Ishikawa (cell line): ENCODE measurements at regions not wholly inside any gene's neighbourhood (a gene's known extent, or its start where the extent isn't known, plus 50 kb on each side); places are given as distances from the start of the nearest gene placed in this dataset.

ENCODE experiments used
- CREB1 ChIP-seq: IDR thresholded peaks from 2 replicates; pipeline ENCODE4 v1.6.1; 2012; ENCODE audit warnings: low read depth
- EGR1 ChIP-seq: IDR thresholded peaks from 2 replicates; pipeline ENCODE4 v1.6.1; 2012
- EP300 ChIP-seq: IDR thresholded peaks from 2 replicates; pipeline ENCODE4 v1.6.1; 2012; ENCODE audit warnings: borderline replicate concordance
- FOXM1 ChIP-seq: IDR thresholded peaks from 2 replicates; pipeline ENCODE4 v1.6.1; 2012; ENCODE audit warnings: low read depth, borderline replicate concordance
- MAX ChIP-seq: IDR thresholded peaks from 2 replicates; pipeline ENCODE4 v1.6.1; 2012
- RAD21 ChIP-seq: IDR thresholded peaks from 2 replicates; pipeline ENCODE4 v1.6.1; 2012; ENCODE audit warnings: low read depth
- REST ChIP-seq: IDR thresholded peaks from 2 replicates; pipeline ENCODE4 v1.6.1; 2012; ENCODE audit warnings: low read depth, mild to moderate bottlenecking
- TAF1 ChIP-seq: IDR thresholded peaks from 2 replicates; pipeline ENCODE4 v1.6.1; 2012; ENCODE audit warnings: low read depth, mild to moderate bottlenecking
- USF1 ChIP-seq: IDR thresholded peaks from 2 replicates; pipeline ENCODE4 v1.6.1; 2012
- YY1 ChIP-seq: IDR thresholded peaks from 2 replicates; pipeline ENCODE4 v1.6.1; 2012; ENCODE audit warnings: low read depth
- ZBTB7A ChIP-seq: IDR thresholded peaks from 2 replicates; pipeline ENCODE4 v1.6.1; 2012; ENCODE audit warnings: low read depth

- no peak for TF ChIP-seq EP300
- no peak for TF ChIP-seq ZBTB7A
- TF ChIP-seq CREB1 = no peak
- TF ChIP-seq RAD21 = no peak
- TF ChIP-seq YY1 = no peak
- no peak for TF ChIP-seq REST
- TF ChIP-seq MAX = no peak
- TF ChIP-seq FOXM1 = no peak
- TF ChIP-seq USF1 = no peak
- TF ChIP-seq TAF1 = no peak
- TF ChIP-seq EGR1 = no peak
Measured at GRCh38 chr7:118324790-118325449, 100.4 kb downstream of the ANKRD7 start.
